GM12873 (cell line): ENCODE measurements at regions not wholly inside any gene's neighbourhood (a gene's known extent, or its start where the extent isn't known, plus 50 kb on each side); places are given as distances from the start of the nearest gene placed in this dataset.

ENCODE experiments used
- CTCF ChIP-seq: IDR thresholded peaks from 2 replicates; pipeline ENCODE4 v1.5.1; 2012; ENCODE audit warnings: low read depth, mild to moderate bottlenecking, moderate library complexity, low read length, control low read depth; ENCODE audit not compliant: insufficient read depth; ENCODE audit errors: missing control alignments

GRCh38 chr6:168822376-168822775, 381.4 kb downstream of the SMOC2 start:
- no peak for TF ChIP-seq CTCF

DNA sequence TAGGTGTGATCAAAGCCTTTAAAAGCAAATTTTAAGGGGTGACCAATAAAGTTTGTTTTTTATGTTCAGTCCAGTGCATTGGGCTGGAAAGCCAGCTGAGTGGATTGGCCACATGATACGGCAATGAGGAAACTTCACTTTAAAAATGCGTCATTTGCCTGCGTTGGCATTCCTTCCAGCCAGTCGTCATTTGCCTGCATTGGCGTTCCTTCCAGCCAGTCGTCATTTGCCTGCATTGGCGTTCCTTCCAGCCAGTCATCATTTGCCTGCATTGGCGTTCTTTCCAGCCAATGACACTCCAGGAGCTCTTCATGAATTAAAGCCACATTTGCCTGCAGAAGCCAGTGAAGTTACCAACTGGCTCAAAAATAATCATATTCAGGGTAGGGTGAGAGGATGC, 378.6 kb downstream of the SMOC2 start:
- TF ChIP-seq CTCF, result no peak

DNA sequence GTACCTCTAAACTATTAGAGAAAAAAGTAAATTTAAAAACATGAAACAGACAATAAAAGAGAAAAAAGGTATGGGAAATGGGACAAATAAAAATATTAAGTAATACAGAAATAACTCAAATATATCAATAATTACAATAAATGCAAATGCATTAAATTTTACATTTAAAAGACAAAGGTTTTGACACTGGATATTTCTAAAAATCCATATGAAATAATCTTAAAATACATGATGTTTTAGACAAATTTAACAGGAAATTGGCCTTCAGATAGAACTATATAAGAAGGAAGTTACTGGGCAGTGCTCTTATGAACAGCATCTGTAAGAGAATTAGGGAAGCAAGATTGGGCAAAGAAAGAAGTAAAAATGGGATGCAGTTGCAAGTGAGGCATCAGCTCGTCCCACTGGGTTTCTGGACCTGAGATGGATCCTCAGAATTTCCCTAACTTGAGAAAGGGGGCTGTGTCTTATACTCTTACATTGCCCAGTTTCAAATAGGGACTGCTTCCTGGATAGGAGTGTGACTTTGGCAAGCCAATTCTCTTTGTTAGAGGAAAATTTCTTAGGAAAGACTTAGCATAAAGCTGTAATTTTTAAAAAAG, 376.7 kb downstream of the SMOC2 start:
- no peak for TF ChIP-seq CTCF

DNA sequence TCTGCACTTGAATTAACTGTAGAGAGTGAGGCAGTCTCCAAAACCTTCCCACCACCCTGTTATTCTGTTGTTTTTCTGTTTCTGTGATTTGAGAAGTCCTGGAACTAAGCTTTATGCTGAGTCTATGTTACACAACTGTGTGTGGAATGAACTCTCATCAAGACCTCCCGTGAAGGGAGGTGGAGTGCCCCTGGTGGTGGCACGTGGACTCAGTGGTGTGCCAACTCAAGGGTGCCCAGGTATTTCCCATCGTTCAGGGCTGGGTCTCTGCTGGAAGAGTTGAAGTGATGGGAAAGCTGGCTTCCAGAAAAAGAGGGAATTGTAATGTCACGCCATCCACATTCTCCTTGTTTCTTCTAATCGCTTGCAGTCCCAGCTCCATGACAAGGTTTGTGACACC, 374.2 kb downstream of the SMOC2 start:
- TF ChIP-seq CTCF, result peak; percentile 45

DNA sequence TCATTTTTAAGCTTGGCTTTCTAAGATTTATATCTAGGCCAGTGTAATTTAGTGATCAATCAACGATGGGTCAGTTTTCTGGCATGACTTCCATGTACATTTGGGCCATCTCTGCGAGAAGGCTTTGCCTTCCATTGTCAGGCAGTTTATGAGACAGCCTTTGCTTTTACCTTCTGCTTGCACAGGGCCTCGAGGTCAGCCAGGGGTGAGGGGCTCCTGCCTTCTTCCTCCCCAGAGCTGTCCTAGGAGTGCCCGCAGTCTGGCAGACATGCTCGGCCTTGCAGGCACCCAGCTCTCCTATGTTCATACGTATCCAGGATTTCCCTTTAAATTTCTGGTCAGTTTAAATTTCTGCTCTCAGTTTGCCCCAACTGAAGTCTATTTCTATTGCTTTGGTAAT, 367.2 kb downstream of the SMOC2 start:
- TF ChIP-seq CTCF, result no peak

- TF ChIP-seq CTCF, result no peak
Observed at GRCh38 chr6:168804331-168804730, 363.3 kb downstream of the SMOC2 start.

- no peak for TF ChIP-seq CTCF
Observed at GRCh38 chr6:168803874-168804273, 362.9 kb downstream of the SMOC2 start.
